ENCODE measurements at regions not wholly inside any gene's neighbourhood (a gene's known extent, or its start where the extent isn't known, plus 50 kb on each side); places are given as distances from the start of the nearest gene placed in this dataset.

- Histone ChIP-seq H3K9me2 (ENCODE audit: insufficient read depth, low read length) (no peaks in the 10 kb centered on the region), H3K9me3 (ENCODE audit: low read length) (no peaks in the 10 kb centered on the region), H3K9ac (ENCODE audit: low read length) (no peak overlapping the region), H4K20me1 (ENCODE audit: insufficient read depth) (no peaks in the 10 kb centered on the region), H3K4me3 (ENCODE audit: low read length) (no peak overlapping the region), H3K36me3 (ENCODE audit: insufficient read depth, low read length) (no peaks in the 10 kb centered on the region), H3K27me3 (ENCODE audit: insufficient read depth, low read depth, low read length) (no peaks in the 10 kb centered on the region), H2AFZ (ENCODE audit: low read depth, low read length) (no peak overlapping the region), H3K79me2 (replicated peaks; ENCODE audit: insufficient read depth, low read length) (no peaks in the 10 kb centered on the region), H3F3A (ENCODE audit: insufficient read depth, low read length, poor library complexity, severe bottlenecking) (no peaks in the 10 kb centered on the region), H3K27ac (ENCODE audit: low read length) (no peak overlapping the region), H3K4me2 (ENCODE audit: low read length) (no peak overlapping the region)
- TF ChIP-seq MXI1 (conservative IDR thresholded peaks at IDR 0.05; ENCODE audit: poor library complexity, severe bottlenecking) (no peak), REST (IDR thresholded peaks at IDR 0.05; ENCODE audit: borderline replicate concordance) (no peak), POLR2AphosphoS5 (IDR thresholded peaks at IDR 0.05) (no peak), CTCF (IDR thresholded peaks at IDR 0.05; ENCODE audit: poor library complexity, severe bottlenecking) (no peak), SMC3 (conservative IDR thresholded peaks at IDR 0.05; ENCODE audit: poor library complexity) (no peak), EP300 (conservative IDR thresholded peaks at IDR 0.05; ENCODE audit: poor library complexity, severe bottlenecking) (no peak), EZH2 (IDR thresholded peaks at IDR 0.05; ENCODE audit: borderline replicate concordance, insufficient read depth, low read length, poor library complexity, severe bottlenecking) (no peak), RAD21 (conservative IDR thresholded peaks at IDR 0.05) (no peak), TAF1 (IDR thresholded peaks at IDR 0.05; ENCODE audit: low read depth) (no peak)
These were observed 455.6 kb upstream of the RARB start for GRCh38 chr3:24972491-24972890.

- H3K4me3 ChIP-seq (ENCODE audit: low read length): no peak overlapping the region
- H4K20me1 ChIP-seq (ENCODE audit: insufficient read depth): no peaks in the 10 kb centered on the region
- no peak overlapping the region for H3K27ac ChIP-seq (ENCODE audit: low read length)
- H3F3A ChIP-seq (ENCODE audit: insufficient read depth, low read length, poor library complexity, severe bottlenecking): no peaks in the 10 kb centered on the region
- no peak overlapping the region for H3K4me2 ChIP-seq (ENCODE audit: low read length)
- no peak overlapping the region for H2AFZ ChIP-seq (ENCODE audit: low read depth, low read length)
- no peaks in the 10 kb centered on the region for H3K9me2 ChIP-seq (ENCODE audit: insufficient read depth, low read length)
- no peaks in the 10 kb centered on the region for H3K9me3 ChIP-seq (ENCODE audit: low read length)
- H3K79me2 ChIP-seq (replicated peaks; ENCODE audit: insufficient read depth, low read length): no peaks in the 10 kb centered on the region
- no peaks in the 10 kb centered on the region for H3K27me3 ChIP-seq (ENCODE audit: insufficient read depth, low read depth, low read length)
- no peaks in the 10 kb centered on the region for H3K36me3 ChIP-seq (ENCODE audit: insufficient read depth, low read length)
- TF ChIP-seq POLR2AphosphoS5 (IDR thresholded peaks at IDR 0.05): no peak
- no peak for TF ChIP-seq SMC3 (conservative IDR thresholded peaks at IDR 0.05; ENCODE audit: poor library complexity)
- no peak for TF ChIP-seq EP300 (conservative IDR thresholded peaks at IDR 0.05; ENCODE audit: poor library complexity, severe bottlenecking)
- H3K9ac ChIP-seq (ENCODE audit: low read length): no peak overlapping the region
These were observed 446.8 kb upstream of the RARB start for GRCh38 chr3:24981309-24981708.

GRCh38 chr3:24981924-24982323 lies 446.1 kb upstream of the RARB start:
- no peak for TF ChIP-seq SMC3 (conservative IDR thresholded peaks at IDR 0.05; ENCODE audit: poor library complexity)
- no peak for TF ChIP-seq EP300 (conservative IDR thresholded peaks at IDR 0.05; ENCODE audit: poor library complexity, severe bottlenecking)
- Histone ChIP-seq H3K4me2 (ENCODE audit: low read length) (no peak overlapping the region), H3K9me2 (ENCODE audit: insufficient read depth, low read length) (no peaks in the 10 kb centered on the region), H3K9ac (ENCODE audit: low read length) (no peak overlapping the region), H3K36me3 (ENCODE audit: insufficient read depth, low read length) (no peaks in the 10 kb centered on the region), H3K27me3 (ENCODE audit: insufficient read depth, low read depth, low read length) (no peaks in the 10 kb centered on the region), H3K27ac (ENCODE audit: low read length) (no peak overlapping the region), H4K20me1 (ENCODE audit: insufficient read depth) (no peaks in the 10 kb centered on the region), H3K79me2 (replicated peaks; ENCODE audit: insufficient read depth, low read length) (no peaks in the 10 kb centered on the region), H2AFZ (ENCODE audit: low read depth, low read length) (no peak overlapping the region), H3F3A (ENCODE audit: insufficient read depth, low read length, poor library complexity, severe bottlenecking) (no peaks in the 10 kb centered on the region), H3K9me3 (ENCODE audit: low read length) (no peaks in the 10 kb centered on the region), H3K4me3 (ENCODE audit: low read length) (no peak overlapping the region)
